Epithelial cell of esophagus (primary cell): ENCODE measurements at regions not wholly inside any gene's neighbourhood (a gene's known extent, or its start where the extent isn't known, plus 50 kb on each side); places are given as distances from the start of the nearest gene placed in this dataset.

Source experiments
- DNase-seq: peaks from one replicate; pipeline ENCODE4 v3.0.0; 2010; ENCODE audit warnings: low read depth
- H3K4me3 ChIP-seq: 2 replicates; pipeline ENCODE4 v1.5.1; 2011; ENCODE audit warnings: mild to moderate bottlenecking, low read length, control low read depth
- CTCF ChIP-seq: IDR thresholded peaks from 2 replicates; pipeline ENCODE4 v1.5.1; 2011; ENCODE audit warnings: low read depth, mild to moderate bottlenecking, low read length, control low read depth, inconsistent platforms; ENCODE audit not compliant: insufficient read depth; ENCODE audit errors: missing control alignments

- H3K4me3 ChIP-seq, result no peak overlapping the region
- DNase-seq, result no peak
- TF ChIP-seq CTCF, result no peak
Measured at GRCh38 chr5:74032617-74033016, 406.6 kb downstream of the ARHGEF28 start.

GRCh38 chr5:74031536-74031935, 405.5 kb downstream of the ARHGEF28 start:
- H3K4me3 ChIP-seq, result no peak overlapping the region
- TF ChIP-seq CTCF, result no peak
- DNase-seq, result no peak

- no peak overlapping the region for H3K4me3 ChIP-seq
- DNase-seq, result peak; percentile 36
- no peak for TF ChIP-seq CTCF
Measured at GRCh38 chr5:74030821-74031220, 404.8 kb downstream of the ARHGEF28 start.

- no peak for TF ChIP-seq CTCF
- H3K4me3 ChIP-seq, result no peak overlapping the region
- no peak for DNase-seq
Measured at GRCh38 chr5:74030371-74030770, 404.4 kb downstream of the ARHGEF28 start.

GRCh38 chr5:74028976-74029375, 403.0 kb downstream of the ARHGEF28 start:
- no peak overlapping the region for H3K4me3 ChIP-seq
- no peak for DNase-seq
- no peak for TF ChIP-seq CTCF

GRCh38 chr5:74028406-74028805, 402.4 kb downstream of the ARHGEF28 start:
- DNase-seq, result peak; percentile 97
- no peak overlapping the region for H3K4me3 ChIP-seq
- no peak for TF ChIP-seq CTCF

GRCh38 chr5:74027732-74028338, 401.8 kb downstream of the ARHGEF28 start:
- no peak for TF ChIP-seq CTCF
- no peak overlapping the region for H3K4me3 ChIP-seq
- no peak for DNase-seq
